Liver (tissue), 3 donors: ENCODE measurements at regions not wholly inside any gene's neighbourhood (a gene's known extent, or its start where the extent isn't known, plus 50 kb on each side); places are given as distances from the start of the nearest gene placed in this dataset.

Experiments used
- ATF3 ChIP-seq: IDR thresholded peaks from 2 replicates; pipeline ENCODE4 v1.6.1; 2016; ENCODE audit warnings: antibody characterized with exemption
- CTCF ChIP-seq: fragments of 150-350 bp; IDR thresholded peaks from 2 replicates; pipeline ENCODE4 v1.5.1; 2017; ENCODE audit warnings: improper control_type of control experiment, low read depth, low read length; ENCODE audit not compliant: missing input control
- HNF4A ChIP-seq, 2 donors: conservative IDR thresholded peaks; 2 replicates each; pipeline ENCODE4 v1.6.1; 2016; ENCODE audit warnings: antibody characterized with exemption in 2 of 2, mild to moderate bottlenecking in 2 of 2
- MAX ChIP-seq: IDR thresholded peaks from 2 replicates; pipeline ENCODE4 v1.6.1; 2016; ENCODE audit warnings: antibody characterized with exemption
- REST ChIP-seq: IDR thresholded peaks from 2 replicates; pipeline ENCODE4 v1.6.1; 2016; ENCODE audit warnings: antibody characterized with exemption, mild to moderate bottlenecking
- TAF1 ChIP-seq: conservative IDR thresholded peaks from 2 replicates; pipeline ENCODE4 v1.6.1; 2016; ENCODE audit warnings: antibody characterized with exemption, mild to moderate bottlenecking
- YY1 ChIP-seq: IDR thresholded peaks from 2 replicates; pipeline ENCODE4 v1.6.1; 2016; ENCODE audit warnings: antibody characterized with exemption, mild to moderate bottlenecking
- ZBTB33 ChIP-seq: IDR thresholded peaks from 2 replicates; pipeline ENCODE4 v1.6.1; 2016; ENCODE audit warnings: antibody characterized with exemption
- donor health status: healthy.
- donor health status: healthy.

GRCh38 chr1:59225594-59226316, 71.1 kb upstream of the FGGY start:
- TF ChIP-seq CTCF (no peak), ZBTB33 (no peak), YY1 (no peak), TAF1 (no peak), REST (no peak), MAX (no peak), HNF4A (conservative IDR thresholded peaks at IDR 0.05) (no peak), ATF3 (no peak)
